ENCODE measurements at regions not wholly inside any gene's neighbourhood (a gene's known extent, or its start where the extent isn't known, plus 50 kb on each side); places are given as distances from the start of the nearest gene placed in this dataset.
"Not testable (repeated sequence)": the region's sequence is repeated elsewhere in the genome, so short reads cannot be mapped to it uniquely, and the experiment has no call there.

DNA sequence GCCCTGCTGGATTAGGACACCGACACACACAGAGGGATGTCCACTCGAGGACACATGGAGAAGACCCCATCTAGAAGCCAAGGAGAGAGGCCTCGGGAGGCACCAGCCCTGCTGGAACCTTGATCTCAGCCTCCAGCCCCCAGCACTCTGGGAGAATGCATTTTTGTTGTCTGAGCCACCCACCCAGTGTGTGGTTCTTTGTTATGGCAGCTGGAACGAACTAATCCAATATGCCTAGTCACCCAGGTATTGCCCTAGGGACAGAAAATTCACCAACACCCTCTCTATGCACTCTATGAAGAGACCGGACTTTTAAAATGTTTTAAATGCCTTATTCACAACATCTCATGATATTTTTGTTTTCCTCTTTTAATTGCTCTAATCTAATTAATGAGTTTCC, 117.4 kb downstream of the CRYAA start:
- DNase-seq: no peak

DNA sequence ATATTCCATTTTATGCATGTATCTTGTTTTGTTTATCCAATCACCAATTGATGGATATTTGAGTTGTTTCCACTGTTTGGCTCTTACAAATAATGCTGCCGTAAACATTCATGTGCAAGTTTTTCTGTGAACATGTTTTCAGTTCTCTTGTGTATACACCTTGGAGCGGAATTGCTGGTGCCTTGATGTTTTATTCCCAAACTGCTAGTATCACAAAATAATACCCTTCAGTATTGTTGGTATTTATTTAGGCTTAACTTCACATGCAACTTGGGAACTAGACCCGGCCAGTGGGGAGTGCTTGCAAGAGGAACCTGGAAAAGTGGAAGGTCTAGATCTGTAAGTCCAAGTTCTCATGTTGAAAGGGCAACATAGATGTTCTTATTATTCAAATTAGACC, 115.9 kb downstream of the CRYAA start:
- no peak for DNase-seq

DNA sequence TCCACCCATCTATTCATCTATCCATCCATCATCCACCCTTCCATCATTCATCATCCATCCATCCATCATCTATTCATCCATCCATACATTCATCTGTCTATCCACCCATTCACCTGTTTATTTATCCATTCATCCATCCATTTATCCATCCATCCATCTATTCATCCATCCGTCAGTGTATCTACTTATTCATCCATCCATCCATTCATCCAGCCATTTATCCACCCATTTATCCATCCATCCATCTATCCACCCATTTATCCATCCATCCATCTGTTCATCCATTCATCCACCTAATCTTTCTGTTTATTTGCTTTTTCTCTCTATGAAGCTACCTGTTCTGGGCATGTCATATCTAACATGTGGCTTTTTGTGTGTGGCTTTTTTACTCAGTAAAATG, 115.4 kb downstream of the CRYAA start:
- DNase-seq: no peak

DNA sequence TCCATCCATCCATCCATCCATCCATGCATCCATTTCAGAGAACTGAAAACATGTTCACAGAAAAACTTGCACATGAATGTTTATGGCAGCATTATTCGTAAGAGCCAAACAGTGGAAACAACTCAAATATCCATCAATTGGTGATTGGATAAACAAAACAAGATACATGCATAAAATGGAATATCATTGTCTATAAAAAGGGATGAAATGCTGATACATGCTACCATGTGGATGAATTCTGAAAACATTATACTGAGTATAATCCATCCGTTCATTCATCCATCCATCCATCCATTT, 115.1 kb downstream of the CRYAA start:
- not testable (repeated sequence) for DNase-seq

DNA sequence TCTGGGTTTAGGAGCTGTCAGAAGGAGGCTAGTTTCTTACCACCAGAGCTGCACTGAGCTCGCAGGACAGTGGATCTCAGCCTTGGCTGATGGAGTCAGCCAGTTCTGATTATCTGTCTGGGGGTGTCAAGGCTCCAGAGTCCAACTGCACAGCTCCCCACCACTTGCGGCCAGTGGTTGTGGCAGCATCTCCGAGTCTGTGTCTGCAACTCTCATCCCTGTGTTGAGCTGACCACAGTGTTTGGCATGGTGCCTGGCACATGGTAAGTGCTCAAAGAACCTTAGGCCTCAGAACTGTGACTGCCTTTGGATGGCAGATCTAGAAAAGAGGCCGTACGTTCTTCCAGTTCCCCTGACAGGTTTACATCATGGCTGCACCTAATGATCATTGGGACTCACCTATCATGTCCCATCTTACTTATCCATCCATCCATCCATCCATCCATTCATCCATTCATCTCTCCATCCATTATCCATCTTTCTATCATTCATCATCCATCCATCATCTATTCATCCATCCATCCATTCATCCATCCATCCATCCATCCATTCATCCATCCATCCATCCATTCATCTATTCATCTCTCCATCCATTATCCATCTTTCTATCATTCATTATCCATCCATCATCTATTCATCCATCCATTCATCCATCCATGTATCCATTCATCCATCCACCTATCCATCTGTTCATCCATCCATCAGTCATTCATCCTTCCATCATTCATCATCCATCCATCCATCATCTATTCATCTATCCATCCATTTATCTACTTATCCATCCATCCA, 114.5 kb downstream of the CRYAA start:
- no peak for DNase-seq

DNA sequence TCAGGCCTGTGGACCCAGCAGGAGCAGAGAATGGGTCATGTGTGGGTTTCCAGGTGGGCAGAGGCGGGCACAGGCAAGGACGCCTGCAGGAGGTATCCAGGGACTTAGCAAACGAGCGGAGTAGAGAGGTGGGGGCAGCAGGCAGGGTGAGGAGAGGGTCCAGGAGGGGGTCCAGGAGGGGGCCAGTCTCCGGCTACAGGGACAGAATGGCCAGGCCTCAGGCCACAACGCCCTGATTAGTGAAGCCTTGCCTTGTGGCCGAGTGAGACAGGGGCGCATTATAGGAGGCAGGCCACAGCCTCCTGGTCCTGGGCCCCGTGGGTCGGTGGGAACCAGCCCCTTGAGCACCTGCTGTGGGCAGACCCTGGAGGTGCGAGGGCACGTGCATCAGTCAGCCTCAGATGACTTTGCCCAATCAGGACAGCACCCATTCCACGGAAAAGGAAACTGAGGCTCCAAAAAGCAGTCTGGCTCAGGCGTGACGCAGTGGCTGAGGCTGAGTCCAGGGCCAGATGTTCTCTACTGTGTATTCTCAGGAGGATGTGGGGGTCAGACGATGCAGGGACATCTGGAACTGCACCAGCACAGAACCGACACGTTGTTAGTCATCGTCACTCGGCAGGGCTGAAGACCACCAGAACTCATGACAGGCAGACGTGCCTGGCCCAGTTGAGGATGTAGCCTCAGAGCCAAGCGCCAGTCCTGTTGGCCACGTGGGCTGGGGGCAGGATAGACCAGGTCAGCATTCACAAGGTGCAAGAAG, 113.7 kb downstream of the CRYAA start:
- no peak for DNase-seq

DNA sequence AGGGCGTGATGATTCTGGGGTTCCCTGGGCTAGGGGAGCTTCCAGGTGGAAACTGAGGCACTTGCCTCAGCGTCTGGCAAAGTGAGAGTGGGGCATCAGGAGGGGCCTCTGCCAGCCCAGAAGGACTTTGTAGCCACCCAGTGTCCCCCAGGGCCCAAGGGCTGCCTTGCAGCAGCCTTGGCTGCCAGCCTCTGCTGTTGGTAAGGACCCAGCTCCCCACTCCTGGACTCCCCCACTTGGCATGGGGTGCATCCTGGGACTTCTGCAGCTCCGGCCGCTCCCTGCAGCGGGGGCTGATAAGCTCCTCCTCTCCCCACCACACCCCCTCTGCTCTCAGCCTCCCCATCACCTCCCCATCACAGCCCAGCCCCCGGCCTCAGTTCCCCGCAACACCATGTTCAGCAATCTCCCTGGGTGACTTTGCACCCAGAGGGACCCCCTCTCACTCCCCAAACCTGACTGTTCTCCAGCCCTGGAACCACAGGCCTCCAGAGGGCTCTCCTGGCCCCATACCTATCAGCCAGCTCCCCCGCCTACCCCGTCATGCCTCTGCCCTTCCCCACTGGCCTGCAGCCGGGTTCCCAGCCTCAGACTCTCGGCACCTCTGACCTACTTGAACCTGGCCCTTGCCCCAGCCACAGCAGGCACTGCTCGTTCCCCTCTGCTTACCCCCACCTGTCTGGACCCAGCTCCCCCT, 113.0 kb downstream of the CRYAA start:
- DNase-seq: no peak

DNA sequence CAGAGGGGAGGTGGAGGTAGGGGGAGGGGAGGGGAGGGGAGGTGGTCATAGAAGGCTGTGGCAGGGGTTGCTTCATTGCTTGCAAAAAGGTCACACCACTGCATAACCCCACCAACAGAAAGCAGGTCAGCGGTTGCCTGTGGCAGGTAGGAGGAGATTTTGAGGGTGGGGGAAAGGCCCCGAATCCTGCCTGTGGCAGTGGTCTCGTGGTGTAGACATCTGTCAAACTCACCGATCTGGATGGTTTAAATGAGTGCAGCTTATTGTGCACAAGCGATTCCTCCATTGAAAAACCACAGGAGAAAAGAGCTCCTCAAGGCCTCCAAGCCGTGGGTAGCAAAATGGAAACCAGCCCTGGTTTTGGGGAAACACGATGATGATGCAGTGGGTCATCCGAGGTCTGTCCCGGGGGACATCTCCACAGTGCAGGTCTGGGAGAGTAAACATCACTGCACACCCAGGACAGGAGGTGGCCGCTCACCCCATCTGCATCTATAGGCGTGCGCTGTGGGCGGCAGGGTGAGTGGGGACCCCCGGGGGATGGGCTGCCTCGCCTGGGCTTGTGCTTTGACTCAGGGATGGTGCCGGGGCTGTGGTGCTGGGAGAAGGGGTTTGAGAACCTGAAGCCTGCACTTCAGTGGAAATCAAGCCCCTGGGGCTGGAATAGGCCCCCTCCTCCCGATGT, 112.3 kb downstream of the CRYAA start:
- no peak for DNase-seq

DNA sequence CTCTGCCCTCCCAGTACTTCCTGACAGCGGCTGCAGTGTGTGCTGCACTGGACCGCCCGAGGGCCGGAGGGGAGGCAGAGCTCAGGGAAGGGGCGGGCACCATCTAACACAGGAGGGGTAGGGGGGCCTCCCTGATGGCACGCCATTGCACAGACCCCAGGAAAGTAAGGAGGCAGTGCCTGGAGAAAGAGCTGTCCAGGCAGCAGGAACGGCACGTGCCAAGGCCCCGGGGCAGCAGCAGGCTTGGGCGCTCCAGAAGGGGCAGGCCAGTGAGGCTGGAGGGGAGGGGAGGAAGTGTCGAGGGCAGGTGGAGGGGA, 110.7 kb downstream of the CRYAA start:
- no peak for DNase-seq

DNA sequence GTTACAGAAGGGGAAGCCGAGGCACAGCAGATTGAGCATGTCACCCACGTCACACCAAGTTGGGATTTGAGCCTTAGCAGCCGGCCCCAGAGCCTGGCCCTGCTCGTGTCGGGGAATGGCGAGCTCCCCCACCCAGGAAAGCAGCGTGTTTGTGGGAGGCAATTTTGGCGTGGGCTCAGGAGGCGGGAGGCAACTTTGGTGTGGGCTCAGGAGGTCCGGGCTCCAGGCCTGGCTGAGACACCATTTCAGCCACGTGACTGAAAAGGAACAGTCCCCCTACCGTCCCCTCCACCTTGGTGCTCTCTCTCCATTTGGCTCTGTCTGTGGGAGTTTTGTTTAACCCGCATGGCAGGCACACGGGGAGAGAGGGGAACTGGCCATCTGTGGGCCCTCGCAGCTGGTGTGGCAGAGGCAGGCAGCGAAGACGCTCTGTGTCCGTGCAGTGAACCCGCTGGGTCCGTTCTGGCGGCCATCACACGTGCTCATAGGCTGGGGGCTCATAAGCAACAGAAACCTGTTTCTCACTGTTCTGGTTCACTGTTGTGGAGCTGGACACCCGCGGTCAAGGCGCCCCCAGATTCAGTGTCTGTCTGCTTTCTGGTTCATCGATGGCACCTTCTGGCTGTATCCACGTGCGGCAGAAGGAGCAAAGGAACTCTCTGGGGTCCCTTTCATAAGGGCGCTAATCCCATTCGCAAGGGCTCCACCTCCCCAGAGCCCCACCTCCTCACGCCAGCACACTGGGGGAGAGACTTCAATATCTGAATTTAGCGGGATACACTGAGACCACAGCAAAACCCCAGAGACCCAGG, 110.2 kb downstream of the CRYAA start:
- DNase-seq: no peak

DNA sequence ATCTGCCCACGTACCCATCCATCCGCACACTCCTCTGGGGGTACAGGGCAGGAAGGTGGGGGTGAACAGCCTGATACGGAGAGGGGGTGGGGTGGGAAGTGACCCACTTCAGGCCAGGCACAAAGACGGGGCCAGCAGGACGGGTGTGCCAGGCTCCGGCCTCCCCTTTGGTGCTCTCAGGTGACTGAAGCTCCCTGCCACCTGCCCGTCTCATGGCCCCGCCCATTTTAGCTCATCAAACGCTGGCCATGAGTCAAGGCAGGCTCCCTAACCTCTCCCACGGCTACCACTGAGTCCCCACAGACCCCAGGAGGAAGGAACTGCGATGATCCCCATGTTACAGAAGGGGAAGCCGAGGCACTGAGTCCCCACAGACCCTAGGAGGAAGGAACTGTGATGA, 109.6 kb downstream of the CRYAA start:
- DNase-seq: no peak

DNA sequence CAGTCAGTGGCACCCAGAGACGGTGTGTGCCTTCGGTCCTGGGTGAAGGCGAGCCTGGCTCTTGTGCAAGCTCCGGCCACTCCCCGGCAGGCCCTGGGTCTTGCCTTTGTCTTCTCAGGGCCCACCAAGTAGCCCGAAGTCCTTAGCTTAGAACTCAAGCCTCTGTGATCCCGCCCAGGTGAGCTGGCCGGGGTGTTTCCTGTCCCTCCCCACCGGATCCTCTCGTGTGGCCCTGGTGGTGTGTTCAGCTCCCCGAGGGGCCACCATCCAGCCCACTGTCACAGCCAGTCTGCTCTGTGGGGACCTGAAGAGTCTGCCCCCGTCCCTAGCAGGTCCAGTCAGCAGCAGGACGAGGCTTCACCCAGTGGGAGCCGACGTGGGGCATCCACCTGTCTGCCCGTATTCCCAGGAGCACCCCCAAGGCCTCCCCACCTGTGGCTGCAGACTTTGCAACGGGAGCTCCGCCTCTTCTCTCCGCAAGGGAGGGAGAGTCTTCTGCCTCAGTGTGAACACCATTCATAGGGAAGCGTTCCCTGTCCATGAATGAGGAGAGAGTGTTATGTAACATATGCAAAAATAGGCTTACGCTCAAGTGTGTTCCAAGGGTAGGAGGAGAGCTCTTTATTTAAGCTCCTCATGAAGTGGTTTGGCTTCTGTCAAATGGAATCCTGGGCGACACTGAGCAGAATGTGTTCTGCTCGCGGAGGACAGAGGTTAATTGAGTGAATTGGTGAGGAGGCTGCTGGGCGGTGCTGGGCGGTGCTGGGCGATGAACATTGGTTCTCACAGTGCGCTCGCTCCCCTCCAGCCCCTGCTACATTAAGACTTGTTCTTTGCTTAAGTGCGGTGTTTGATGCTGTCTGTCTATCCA, 108.9 kb downstream of the CRYAA start:
- DNase-seq: no peak

DNA sequence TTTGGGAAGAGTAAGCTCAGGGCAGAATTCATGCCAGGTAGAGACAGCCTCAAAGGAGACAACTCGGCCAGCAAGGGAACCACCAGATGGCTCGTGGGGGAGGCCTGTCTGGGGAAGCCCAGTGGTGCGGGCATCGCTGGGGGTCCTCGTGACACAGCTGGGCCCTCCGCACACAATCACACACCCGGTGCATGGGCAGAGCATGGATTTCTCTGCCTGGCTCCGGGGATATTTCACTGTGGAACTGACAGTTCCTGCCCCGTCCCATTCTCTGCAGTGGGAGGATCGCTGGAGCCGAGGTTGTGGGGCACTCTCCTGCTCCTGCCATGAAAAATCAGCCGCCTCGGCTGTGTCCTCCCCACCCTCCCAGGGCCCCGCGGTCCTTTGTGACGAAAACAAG, 108.0 kb downstream of the CRYAA start:
- no peak for DNase-seq

DNA sequence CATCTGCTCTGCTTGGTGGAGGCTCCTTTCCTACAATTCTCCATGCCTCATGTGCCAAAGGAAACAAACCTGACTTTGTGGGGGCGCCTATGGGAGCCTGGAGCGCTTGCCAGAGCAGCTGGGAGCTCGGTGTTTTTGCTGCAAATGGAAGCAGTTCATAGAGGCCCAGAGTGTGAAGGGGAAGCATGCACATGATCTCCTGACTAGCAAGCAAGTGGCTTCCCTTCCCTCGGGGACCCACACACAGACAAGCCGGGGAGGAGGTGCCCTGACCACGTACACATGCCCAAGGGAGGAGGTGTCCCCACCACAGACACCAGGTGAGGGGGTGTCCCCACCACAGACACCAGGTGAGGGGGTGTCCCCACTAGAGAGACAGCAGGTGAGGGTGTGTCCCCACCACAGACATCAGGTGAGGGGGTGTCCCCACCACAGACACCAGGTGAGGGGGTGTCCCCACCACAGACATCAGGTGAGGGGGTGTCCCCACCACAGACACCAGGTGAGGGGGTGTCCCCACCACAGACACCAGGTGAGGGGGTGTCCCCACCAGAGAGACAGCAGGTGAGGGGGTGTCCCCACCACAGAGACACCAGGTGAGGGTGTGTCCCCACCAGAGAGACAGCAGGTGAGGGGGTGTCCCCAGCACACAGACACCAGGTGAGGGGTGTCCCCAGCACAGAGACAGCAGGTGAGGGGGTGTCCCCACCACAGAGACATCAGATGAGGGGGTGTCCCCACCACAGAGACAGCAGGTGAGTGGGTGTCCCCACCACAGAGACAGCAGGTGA, 106.8 kb downstream of the CRYAA start:
- DNase-seq: no peak

DNA sequence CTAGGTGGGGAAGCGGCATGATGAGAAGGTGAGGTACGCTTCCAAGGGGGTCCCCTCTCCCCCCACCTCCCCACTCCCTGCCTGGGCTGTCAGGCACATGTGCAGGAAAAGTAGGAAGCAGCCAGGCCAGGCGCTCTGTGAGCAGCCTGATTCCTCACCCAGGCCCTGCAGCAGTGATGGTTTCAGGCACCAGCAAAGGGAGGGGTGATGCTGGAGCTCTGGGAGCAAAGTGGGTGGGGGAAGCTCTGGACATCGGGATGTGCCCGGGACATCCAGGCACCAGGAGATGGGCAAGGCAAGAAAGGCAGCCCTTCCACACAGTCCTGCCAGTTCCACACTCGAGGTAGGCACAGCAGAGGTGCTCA, 106.1 kb downstream of the CRYAA start:
- DNase-seq: no peak

DNA sequence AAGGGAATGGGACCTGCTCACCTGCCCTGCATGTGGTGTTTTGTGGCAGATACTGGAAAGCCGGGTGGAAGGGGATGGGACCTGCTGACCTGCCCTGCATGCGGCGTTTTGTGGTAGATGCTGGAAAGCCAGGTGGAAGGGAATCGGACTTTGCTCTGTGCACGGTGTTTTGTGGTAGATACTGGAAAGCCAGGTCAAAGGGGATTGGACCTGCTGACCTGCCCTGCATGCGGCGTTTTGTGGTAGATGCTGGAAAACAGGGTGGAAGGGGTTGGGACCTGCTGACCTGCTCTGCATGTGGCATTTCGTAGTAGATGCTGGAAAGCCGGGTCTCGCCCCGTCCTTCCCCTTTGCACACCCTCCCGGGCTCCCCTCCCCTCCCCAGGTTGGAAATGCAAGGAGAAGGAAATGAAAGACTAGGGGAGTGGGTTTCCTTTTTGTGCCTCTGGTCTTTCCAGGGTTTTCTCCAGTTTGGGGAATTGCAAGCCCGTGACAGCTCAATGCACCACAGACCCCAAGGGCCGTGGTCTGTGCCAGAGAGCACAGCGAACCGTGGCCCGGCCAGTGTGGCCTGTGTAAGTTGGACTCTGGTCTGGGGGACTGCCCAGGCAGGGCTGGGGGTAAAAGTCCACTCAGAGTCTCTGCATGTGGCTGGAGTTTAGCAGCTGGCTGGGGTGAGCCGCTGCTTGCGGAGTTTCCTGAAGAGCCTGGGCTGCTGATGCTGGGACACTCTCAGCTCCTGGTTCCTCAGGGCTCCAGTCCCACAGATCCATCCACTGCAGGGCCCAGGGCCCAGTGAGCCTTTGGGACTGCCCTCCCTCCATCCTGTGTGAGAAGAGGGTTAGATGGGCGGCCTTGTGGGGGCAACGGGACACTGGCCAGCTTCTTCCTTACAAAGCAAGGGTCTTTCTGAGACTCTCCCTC, 105.5 kb downstream of the CRYAA start:
- DNase-seq: no peak

DNA sequence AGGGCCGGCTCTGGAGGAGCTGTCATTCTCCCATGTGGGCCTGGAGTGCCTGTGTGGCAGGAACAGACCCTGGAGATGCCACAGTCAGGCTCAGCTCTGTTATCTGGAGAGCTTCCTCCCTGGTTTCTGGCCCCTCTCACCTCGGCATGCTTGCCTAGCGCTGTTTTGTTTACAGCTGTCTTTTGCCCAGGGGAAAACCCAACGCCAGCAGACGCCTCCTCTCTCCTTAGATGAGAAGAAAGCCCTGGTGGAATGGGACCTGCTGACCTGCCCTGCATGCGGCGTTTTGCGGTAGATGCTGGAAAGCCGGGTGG, 104.9 kb downstream of the CRYAA start:
- no peak for DNase-seq

DNA sequence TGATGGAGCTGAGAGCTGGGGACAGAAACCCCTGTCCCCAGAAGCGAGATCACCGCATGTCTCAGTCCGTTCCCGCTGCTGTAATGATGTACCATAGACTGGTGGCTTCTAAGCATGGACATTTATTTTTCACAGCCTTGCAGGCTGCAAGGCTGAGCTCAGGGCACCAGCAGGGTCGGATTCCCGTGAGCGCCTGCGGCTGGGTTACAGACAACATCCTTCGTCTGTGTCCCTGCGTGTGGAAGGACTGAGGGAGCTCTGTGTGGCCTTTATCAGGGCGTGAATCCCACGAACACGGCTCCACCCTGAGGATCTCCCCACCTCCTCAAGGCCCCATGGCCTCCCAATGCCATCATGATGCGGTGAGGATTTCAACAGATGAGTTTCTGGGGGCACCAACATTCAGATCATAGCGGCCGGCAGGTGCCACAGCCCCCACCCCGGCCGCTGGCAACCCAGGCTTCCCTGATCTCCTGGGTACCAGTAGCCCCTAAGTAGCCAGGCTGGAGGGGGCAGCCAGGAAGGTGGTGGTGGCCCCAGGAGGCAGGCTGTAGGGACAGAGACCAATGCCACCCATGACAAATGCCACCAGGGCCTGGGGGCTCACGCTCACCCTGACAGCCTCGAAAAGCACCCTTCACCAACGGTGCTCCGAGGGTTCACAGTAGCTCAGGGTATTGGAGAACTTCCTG, 104.4 kb downstream of the CRYAA start:
- no peak for DNase-seq

DNA sequence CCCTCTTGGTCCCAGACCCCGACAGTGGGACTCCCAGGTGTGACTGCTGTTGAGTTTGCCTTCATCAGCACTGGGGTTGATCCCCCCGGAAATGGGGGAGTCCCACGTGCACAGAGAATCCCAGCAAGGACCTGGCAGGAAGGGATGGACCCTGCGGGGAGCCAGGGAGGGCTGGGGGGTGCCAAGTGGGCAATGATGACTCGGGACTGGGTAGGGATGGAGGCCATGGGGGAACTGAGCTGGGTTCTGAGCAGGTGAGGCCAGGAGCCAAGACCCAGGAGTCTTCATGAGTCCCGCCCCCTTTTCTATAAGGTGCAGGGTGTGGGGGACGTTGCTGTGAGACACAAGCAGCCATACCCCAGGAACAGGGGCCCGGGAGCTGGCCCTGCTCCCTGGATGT, 103.8 kb downstream of the CRYAA start:
- DNase-seq: no peak
